ENCODE measurements at regions not wholly inside any gene's neighbourhood (a gene's known extent, or its start where the extent isn't known, plus 50 kb on each side); places are given as distances from the start of the nearest gene placed in this dataset.

DNA sequence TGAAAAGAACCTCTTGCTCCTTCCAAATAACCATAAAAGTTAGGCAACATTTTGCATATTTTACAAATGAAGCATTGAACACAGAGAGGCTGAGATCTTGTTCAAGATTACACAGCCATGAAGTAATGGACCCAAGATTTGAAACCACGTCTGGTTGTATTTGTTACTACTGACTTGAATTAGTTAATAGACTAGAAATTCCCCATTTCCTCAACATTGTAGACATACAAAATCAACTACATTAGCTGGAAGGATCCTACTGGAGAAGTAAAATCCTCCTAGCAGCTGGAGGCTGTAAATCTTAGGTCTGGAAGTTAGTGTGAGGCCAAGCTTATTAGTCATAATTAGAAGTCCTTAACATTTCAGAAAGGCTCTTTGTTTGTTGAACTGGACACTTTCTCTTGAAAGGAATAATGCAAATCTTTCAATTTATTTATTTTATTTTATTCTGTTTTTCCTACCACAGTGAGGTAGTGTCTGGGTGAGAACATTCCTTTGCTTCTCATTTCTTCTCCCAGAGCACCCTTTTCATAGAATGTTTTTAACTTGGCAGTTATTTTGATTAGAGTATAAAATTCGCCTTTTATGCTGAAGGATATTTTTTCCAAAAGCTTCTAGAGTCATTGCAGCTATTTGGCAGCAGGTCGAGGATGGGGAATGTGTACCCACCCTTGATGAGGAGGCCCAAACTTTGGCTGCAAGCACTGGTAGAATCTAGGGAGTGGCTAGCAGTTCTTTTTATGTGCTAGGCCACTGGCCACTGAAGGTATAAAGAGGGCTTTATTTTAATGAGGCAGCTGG, 62.0 kb upstream of the CLNK start:
- peak; percentile 78 for DNase-seq (ENCODE audit: low spot score)

GRCh38 chr4:10743357-10743756, 58.8 kb upstream of the CLNK start:
- DNase-seq (ENCODE audit: low spot score): no peak

DNA sequence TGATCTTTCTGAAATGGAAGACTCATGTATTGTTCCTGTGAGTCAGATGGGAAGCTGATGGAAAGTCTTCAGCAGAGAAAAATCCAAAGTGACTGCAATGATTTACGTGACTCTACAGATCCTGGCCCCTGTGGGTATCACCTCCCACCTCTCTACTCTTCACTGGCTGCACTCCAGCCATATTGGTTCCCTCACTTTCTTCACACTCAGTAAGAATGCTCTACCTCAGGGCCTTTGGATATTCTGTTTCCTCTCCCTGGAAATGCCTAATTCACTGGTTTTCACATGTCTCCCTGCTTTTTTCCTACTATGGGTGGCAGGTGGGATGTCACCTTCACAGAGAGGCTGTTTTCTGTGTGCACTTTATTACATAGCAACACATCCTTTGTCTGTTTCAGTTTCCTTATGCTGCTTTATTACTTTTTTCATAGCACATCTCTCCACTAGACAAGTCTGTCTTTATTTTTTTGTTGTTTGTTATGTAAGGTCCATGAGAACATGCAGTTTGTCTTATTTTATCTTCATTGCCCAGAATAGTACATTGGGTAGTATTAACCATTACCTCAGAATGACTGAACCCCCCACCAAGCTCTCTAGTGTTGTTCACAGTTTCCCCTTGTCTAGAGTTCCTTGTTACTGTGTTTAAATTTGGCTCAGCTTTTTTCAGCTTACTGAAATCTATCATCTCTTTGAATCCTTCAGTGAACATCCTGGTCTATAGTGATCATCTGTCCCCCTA, 57.6 kb upstream of the CLNK start:
- DNase-seq (ENCODE audit: low spot score): no peak

GRCh38 chr4:10740891-10741620, 56.5 kb upstream of the CLNK start:
- DNase-seq (ENCODE audit: low spot score): no peak

DNA sequence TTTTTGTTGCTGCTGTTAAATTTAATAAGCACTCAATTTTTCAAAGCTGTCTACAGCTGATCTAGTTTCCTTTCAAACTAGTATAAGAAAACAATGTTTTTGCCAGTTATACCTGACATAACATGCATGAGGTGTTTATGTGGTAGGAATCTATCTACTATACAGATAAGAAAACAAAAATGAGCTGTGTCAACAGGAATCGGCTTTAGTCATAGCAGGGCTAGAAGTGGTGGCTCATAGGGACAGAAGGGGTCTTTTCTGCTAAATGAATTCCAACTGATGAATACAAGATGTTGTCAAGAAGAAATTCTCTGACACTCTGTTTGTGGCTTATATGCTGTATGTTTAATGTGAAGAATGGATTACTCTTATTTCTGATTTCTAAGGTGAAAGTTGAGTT, 55.7 kb upstream of the CLNK start:
- no peak for DNase-seq (ENCODE audit: low spot score)

DNA sequence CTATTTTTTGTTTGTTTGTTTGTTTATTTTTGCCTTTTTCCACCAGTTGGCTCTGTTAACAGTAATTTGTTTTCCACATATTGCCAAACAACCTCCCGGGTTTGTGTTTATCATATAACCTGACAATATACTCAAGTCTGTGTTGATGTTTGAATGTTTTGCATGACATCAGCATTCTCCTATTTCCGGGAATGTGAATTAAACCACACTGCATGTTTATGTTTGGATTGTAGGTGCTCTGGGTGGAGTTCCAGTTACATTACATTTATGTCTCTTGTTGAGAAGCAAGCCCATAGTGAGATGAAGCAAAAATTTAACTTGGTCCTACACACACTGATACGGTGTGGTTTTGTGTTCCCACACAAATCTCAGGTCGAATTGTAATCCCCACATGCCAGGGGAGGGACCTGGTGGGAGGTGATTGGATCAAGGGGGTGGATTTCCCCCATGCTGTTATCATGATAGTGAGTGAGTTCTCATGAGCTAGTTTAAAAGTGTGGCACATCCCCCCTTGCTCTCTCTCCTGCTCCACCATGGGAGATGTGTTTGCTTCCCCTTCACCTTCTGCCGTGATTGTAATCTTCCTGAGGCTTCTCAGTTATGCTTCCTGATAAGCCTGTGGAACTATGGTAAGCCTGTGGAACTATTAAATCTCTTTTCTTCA, 54.4 kb upstream of the CLNK start:
- no peak for DNase-seq (ENCODE audit: low spot score)

- no peak for DNase-seq (ENCODE audit: low spot score)
Measured at GRCh38 chr4:10737337-10737736, 52.8 kb upstream of the CLNK start.

GRCh38 chr4:10736895-10737294, 52.3 kb upstream of the CLNK start:
- DNase-seq (ENCODE audit: low spot score): no peak

DNA sequence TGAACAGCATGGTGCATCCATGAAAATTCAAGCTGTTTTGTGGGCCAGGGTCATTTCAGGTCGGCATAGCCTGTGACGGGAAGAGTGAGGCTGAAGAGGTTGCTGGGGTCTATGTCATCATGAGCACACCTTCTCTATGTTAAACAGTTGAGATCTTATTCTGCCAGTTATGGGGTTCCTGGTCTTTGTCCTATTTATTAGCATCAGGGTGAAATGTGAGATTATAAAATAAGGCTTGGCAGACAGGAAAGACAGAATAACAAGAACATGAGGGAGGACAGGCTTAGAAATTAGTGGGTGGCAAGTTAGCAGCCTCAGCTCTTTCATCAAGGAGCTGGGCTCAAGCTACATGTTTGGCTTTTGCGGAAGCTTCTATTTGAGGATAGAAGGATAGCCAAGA, 51.7 kb upstream of the CLNK start:
- DNase-seq (ENCODE audit: low spot score): no peak

DNA sequence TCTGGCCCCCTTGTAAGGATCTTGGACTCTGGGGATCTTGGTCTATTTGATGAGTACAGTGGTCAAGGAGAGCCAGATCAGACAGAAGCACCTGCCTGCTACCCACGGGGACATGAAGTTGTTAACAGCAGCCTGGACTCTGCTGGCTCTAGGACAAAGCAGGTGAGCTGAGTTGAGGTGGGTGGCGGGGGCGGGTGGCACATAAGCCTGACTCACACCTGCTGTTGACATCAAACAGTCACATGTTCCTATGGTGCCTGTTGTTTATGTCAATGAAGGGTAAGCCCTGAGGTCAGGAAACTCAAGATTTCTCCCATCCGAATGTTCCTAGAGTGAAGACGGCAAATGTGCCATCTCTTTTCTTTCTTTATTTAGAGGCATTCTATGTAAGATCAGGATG, 50.1 kb upstream of the CLNK start:
- DNase-seq (ENCODE audit: low spot score): no peak
